Loucy (cell line): ENCODE measurements at regions not wholly inside any gene's neighbourhood (a gene's known extent, or its start where the extent isn't known, plus 50 kb on each side); places are given as distances from the start of the nearest gene placed in this dataset.

Experiments used
- H2AFZ ChIP-seq: fragments of 200-600 bp; sonication (generic); 2 replicates; pipeline ENCODE4 v1.6.0; 2016; ENCODE audit warnings: antibody characterized with exemption, mild to moderate bottlenecking, low read length, moderate library complexity
- H3F3A ChIP-seq: fragments of 200-600 bp; 2 replicates; pipeline ENCODE4 v1.6.0; 2016; ENCODE audit warnings: antibody characterized with exemption, low read depth, mild to moderate bottlenecking
- H3K27me3 ChIP-seq: fragments of 200-600 bp; sonication (generic); 2 replicates; pipeline ENCODE4 v1.6.1; 2014; ENCODE audit warnings: low read length, mild to moderate bottlenecking; ENCODE audit not compliant: insufficient read depth, poor library complexity, severe bottlenecking
- H3K36me3 ChIP-seq: fragments of 200-600 bp; sonication (generic); 2 replicates; pipeline ENCODE4 v1.6.1; 2016; ENCODE audit warnings: low read length; ENCODE audit not compliant: insufficient read depth
- H3K4me1 ChIP-seq: fragments of 200-600 bp; sonication (generic); 2 replicates; pipeline ENCODE4 v1.5.1; 2014; ENCODE audit warnings: low read length, mild to moderate bottlenecking; ENCODE audit not compliant: insufficient read depth, poor library complexity, severe bottlenecking
- H3K4me2 ChIP-seq: fragments of 200-600 bp; sonication (generic); 2 replicates; pipeline ENCODE4 v1.6.0; 2014; ENCODE audit warnings: antibody characterized with exemption, low read length, low read depth, mild to moderate bottlenecking; ENCODE audit not compliant: poor library complexity, severe bottlenecking
- H3K4me3 ChIP-seq: fragments of 200-600 bp; sonication (generic); 2 replicates; pipeline ENCODE4 v1.5.1; 2014; ENCODE audit warnings: low read length, mild to moderate bottlenecking, mixed read lengths; ENCODE audit not compliant: poor library complexity, severe bottlenecking
- H3K79me2 ChIP-seq: fragments of 200-600 bp; sonication (generic); 2 replicates; pipeline ENCODE4 v1.6.1; 2014; ENCODE audit warnings: low read length; ENCODE audit not compliant: insufficient read depth
- H3K9ac ChIP-seq: fragments of 200-600 bp; sonication (generic); 2 replicates; pipeline ENCODE4 v1.6.0; 2014; ENCODE audit warnings: mild to moderate bottlenecking, low read depth, low read length, moderate library complexity; ENCODE audit not compliant: poor library complexity, severe bottlenecking
- H3K9me2 ChIP-seq: fragments of 200-600 bp; sonication (generic); replicated peaks from 2 replicates; pipeline ENCODE4 v1.6.1; 2016; ENCODE audit warnings: low read depth, low read length, mixed read lengths
- H3K9me3 ChIP-seq: fragments of 200-600 bp; sonication (generic); 2 replicates; pipeline ENCODE4 v1.6.1; 2014; ENCODE audit warnings: mild to moderate bottlenecking, antibody characterized with exemption, low read length, low read depth; ENCODE audit not compliant: insufficient read depth
- H4K20me1 ChIP-seq: fragments of 200-600 bp; sonication (generic); 2 replicates; pipeline ENCODE4 v1.6.0; 2014; ENCODE audit warnings: antibody characterized with exemption, low read length, mild to moderate bottlenecking; ENCODE audit not compliant: insufficient read depth, poor library complexity, severe bottlenecking
- EZH2phosphoT487 ChIP-seq: fragments of 200-600 bp; IDR thresholded peaks from 2 replicates; pipeline ENCODE4 v1.6.1; 2018; ENCODE audit warnings: antibody characterized with exemption, mild to moderate bottlenecking, moderate library complexity, borderline replicate concordance
- TF ChIP-seq, protein P1 (sequence below): fragments of 200-600 bp; sonication (generic); conservative IDR thresholded peaks from 2 replicates; pipeline ENCODE4 v1.5.1; 2014; ENCODE audit warnings: mild to moderate bottlenecking, antibody characterized with exemption, low read length

GRCh38 chr17:34717092-34717491, 137.7 kb downstream of the TMEM132E start:
- Histone ChIP-seq H3K4me3 (no peak overlapping the region), H3K9ac (no peak overlapping the region), H3K9me3 (no peaks in the 10 kb centered on the region), H3K27me3 (no peaks in the 10 kb centered on the region), H3K4me2 (no peak overlapping the region), H3F3A (no peaks in the 10 kb centered on the region), H3K4me1 (no peaks in the 10 kb centered on the region), H2AFZ (no peak overlapping the region), H4K20me1 (no peaks in the 10 kb centered on the region), H3K79me2 (no peaks in the 10 kb centered on the region), H3K9me2 (no peaks in the 10 kb centered on the region), H3K36me3 (no peaks in the 10 kb centered on the region)
- TF ChIP-seq EZH2phosphoT487, result no peak
- TF ChIP-seq, protein P1, sequence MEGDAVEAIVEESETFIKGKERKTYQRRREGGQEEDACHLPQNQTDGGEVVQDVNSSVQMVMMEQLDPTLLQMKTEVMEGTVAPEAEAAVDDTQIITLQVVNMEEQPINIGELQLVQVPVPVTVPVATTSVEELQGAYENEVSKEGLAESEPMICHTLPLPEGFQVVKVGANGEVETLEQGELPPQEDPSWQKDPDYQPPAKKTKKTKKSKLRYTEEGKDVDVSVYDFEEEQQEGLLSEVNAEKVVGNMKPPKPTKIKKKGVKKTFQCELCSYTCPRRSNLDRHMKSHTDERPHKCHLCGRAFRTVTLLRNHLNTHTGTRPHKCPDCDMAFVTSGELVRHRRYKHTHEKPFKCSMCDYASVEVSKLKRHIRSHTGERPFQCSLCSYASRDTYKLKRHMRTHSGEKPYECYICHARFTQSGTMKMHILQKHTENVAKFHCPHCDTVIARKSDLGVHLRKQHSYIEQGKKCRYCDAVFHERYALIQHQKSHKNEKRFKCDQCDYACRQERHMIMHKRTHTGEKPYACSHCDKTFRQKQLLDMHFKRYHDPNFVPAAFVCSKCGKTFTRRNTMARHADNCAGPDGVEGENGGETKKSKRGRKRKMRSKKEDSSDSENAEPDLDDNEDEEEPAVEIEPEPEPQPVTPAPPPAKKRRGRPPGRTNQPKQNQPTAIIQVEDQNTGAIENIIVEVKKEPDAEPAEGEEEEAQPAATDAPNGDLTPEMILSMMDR, result no peak

- TF ChIP-seq EZH2phosphoT487, result no peak
- TF ChIP-seq, protein P1, result no peak
- H2AFZ ChIP-seq, result no peak overlapping the region
- H4K20me1 ChIP-seq, result no peaks in the 10 kb centered on the region
- no peak overlapping the region for H3K9ac ChIP-seq
- H3K4me3 ChIP-seq, result no peak overlapping the region
- H3K4me2 ChIP-seq, result no peak overlapping the region
- H3K27me3 ChIP-seq, result no peaks in the 10 kb centered on the region
- no peaks in the 10 kb centered on the region for H3K36me3 ChIP-seq
- H3F3A ChIP-seq, result no peaks in the 10 kb centered on the region
- no peaks in the 10 kb centered on the region for H3K9me2 ChIP-seq
- no peaks in the 10 kb centered on the region for H3K4me1 ChIP-seq
- H3K9me3 ChIP-seq, result no peaks in the 10 kb centered on the region
- no peaks in the 10 kb centered on the region for H3K79me2 ChIP-seq
Measured at GRCh38 chr17:34716291-34716690, 136.9 kb downstream of the TMEM132E start.

GRCh38 chr17:34715504-34715903, 136.1 kb downstream of the TMEM132E start:
- no peaks in the 10 kb centered on the region for H3K9me3 ChIP-seq
- H3K27me3 ChIP-seq, result no peaks in the 10 kb centered on the region
- no peaks in the 10 kb centered on the region for H3K79me2 ChIP-seq
- no peaks in the 10 kb centered on the region for H3K9me2 ChIP-seq
- H3K4me1 ChIP-seq, result no peaks in the 10 kb centered on the region
- no peak overlapping the region for H2AFZ ChIP-seq
- no peak overlapping the region for H3K9ac ChIP-seq
- no peaks in the 10 kb centered on the region for H4K20me1 ChIP-seq
- no peak overlapping the region for H3K4me3 ChIP-seq
- H3F3A ChIP-seq, result no peaks in the 10 kb centered on the region
- no peak overlapping the region for H3K4me2 ChIP-seq
- H3K36me3 ChIP-seq, result no peaks in the 10 kb centered on the region
- TF ChIP-seq, protein P1, result no peak
- no peak for TF ChIP-seq EZH2phosphoT487
